Ascending aorta (tissue), 2 donors: ENCODE measurements at regions not wholly inside any gene's neighbourhood (a gene's known extent, or its start where the extent isn't known, plus 50 kb on each side); places are given as distances from the start of the nearest gene placed in this dataset.
A peak's percentile ranks its signal among the peaks of the same experiment; 100 is the strongest.
"Not testable (repeated sequence)": the region's sequence is repeated elsewhere in the genome, so short reads cannot be mapped to it uniquely, and the experiment has no call there.

Experiments
- DNase-seq, 2 donors: peaks; one replicate each; pipeline ENCODE4 v3.0.0-alpha.2; 2019; ENCODE audit warnings: low spot score in 2 of 2
- H3K27ac ChIP-seq, 2 donors: fragments of 200-600 bp; sonication (generic); one replicate each; pipeline ENCODE4 v1.5.1; 2016 to 2017; ENCODE audit warnings: mild to moderate bottlenecking in 1 of 2
- H3K27me3 ChIP-seq: fragments of 200-600 bp; sonication (generic); one replicate; pipeline ENCODE4 v1.5.1; 2017
- H3K36me3 ChIP-seq, 2 donors: fragments of 200-600 bp; sonication (generic); one replicate each; pipeline ENCODE4 v1.5.1; 2016
- H3K4me1 ChIP-seq, 2 donors: fragments of 200-600 bp; sonication (generic); one replicate each; pipeline ENCODE4 v1.5.1; 2016 to 2017; ENCODE audit warnings: mild to moderate bottlenecking in 1 of 2
- H3K4me3 ChIP-seq, 2 donors: fragments of 200-600 bp; sonication (generic); one replicate each; pipeline ENCODE4 v1.5.1; 2016 to 2017; ENCODE audit warnings: mild to moderate bottlenecking in 1 of 2
- H3K9me3 ChIP-seq, 2 donors: fragments of 200-600 bp; sonication (generic); one replicate each; pipeline ENCODE4 v1.5.1; 2016
- CTCF ChIP-seq, 3 experiments: fragments of 200-600 bp in 2 of 3; fragments of 450-650 bp in 1 of 3; sonication (generic) in 2 of 3; IDR thresholded peaks; one replicate each; pipeline ENCODE4 v1.5.1; 2016 to 2019; ENCODE audit warnings: antibody characterized with exemption in 3 of 3, mild to moderate bottlenecking in 1 of 3, moderate library complexity in 1 of 3
- intact Hi-C: fragments of 100-400 bp; cut with DNase I; formaldehyde crosslinking; loops from one replicate; pipeline ENCODE4 v1.15.1; 2023

GRCh38 chr5:128711216-128711615, 173.2 kb upstream of the FBN2 start:
- Histone ChIP-seq H3K4me1 (no peaks in the 10 kb centered on the region), H3K9me3 (no peaks in the 10 kb centered on the region), H3K27ac (no peak overlapping the region), H3K4me3 (no peak overlapping the region), H3K36me3 (no peaks in the 10 kb centered on the region), H3K27me3 (no peaks in the 10 kb centered on the region)
- TF ChIP-seq CTCF (IDR thresholded peaks at IDR 0.05) = no peak
- DNase-seq = no peak
- intact Hi-C loops = no loop called here

GRCh38 chr5:128714551-128714950, 176.5 kb upstream of the FBN2 start:
- no peaks in the 10 kb centered on the region for H3K27me3 ChIP-seq
- H3K4me1 ChIP-seq = no peaks in the 10 kb centered on the region
- no peak overlapping the region for H3K27ac ChIP-seq
- intact Hi-C loops = no loop called here
- no peak for TF ChIP-seq CTCF (IDR thresholded peaks at IDR 0.05)
- H3K4me3 ChIP-seq = no peak overlapping the region
- H3K9me3 ChIP-seq = no peaks in the 10 kb centered on the region
- H3K36me3 ChIP-seq = no peaks in the 10 kb centered on the region
- DNase-seq = no peak

- DNase-seq = no peak
- no peaks in the 10 kb centered on the region for H3K27me3 ChIP-seq
- intact Hi-C loops = no loop called here
- H3K4me1 ChIP-seq = no peaks in the 10 kb centered on the region
- H3K36me3 ChIP-seq = no peaks in the 10 kb centered on the region
- H3K9me3 ChIP-seq = no peaks in the 10 kb centered on the region
- no peak for TF ChIP-seq CTCF (IDR thresholded peaks at IDR 0.05)
- H3K27ac ChIP-seq = no peak overlapping the region
- H3K4me3 ChIP-seq = no peak overlapping the region
Observed at GRCh38 chr5:128722551-128722950, 184.5 kb upstream of the FBN2 start.

GRCh38 chr5:128730021-128730420, 192.0 kb upstream of the FBN2 start:
- DNase-seq, H3K4me1 ChIP-seq, H3K27ac ChIP-seq, intact Hi-C loops, H3K4me3 ChIP-seq, H3K27me3 ChIP-seq, H3K36me3 ChIP-seq, H3K9me3 ChIP-seq: not testable (repeated sequence)

- H3K27me3 ChIP-seq, H3K9me3 ChIP-seq, intact Hi-C loops, H3K4me3 ChIP-seq, H3K36me3 ChIP-seq, H3K4me1 ChIP-seq, DNase-seq, H3K27ac ChIP-seq: not testable (repeated sequence)
Observed at GRCh38 chr5:128735656-128736055, 197.6 kb upstream of the FBN2 start.

- no peaks in the 10 kb centered on the region for H3K27me3 ChIP-seq
- H3K36me3 ChIP-seq = no peaks in the 10 kb centered on the region
- H3K4me1 ChIP-seq = no peaks in the 10 kb centered on the region
- no peak for DNase-seq
- TF ChIP-seq CTCF (IDR thresholded peaks at IDR 0.05) = no peak
- no peak overlapping the region for H3K4me3 ChIP-seq
- intact Hi-C loops = no loop called here
- H3K27ac ChIP-seq = peak overlapping the region; percentile 30 to 38
- no peaks in the 10 kb centered on the region for H3K9me3 ChIP-seq
Observed at GRCh38 chr5:128736553-128736952, 198.5 kb upstream of the FBN2 start.

- H3K4me3 ChIP-seq = peak overlapping the region in 1 of 2 donors; percentile 25
- H3K4me1 ChIP-seq = no peaks in the 10 kb centered on the region
- no peak for TF ChIP-seq CTCF (IDR thresholded peaks at IDR 0.05)
- no peak overlapping the region for H3K27ac ChIP-seq
- no peaks in the 10 kb centered on the region for H3K36me3 ChIP-seq
- intact Hi-C loops = no loop called here
- no peak for DNase-seq
- no peaks in the 10 kb centered on the region for H3K27me3 ChIP-seq
- no peaks in the 10 kb centered on the region for H3K9me3 ChIP-seq
Observed at GRCh38 chr5:128749136-128749898, 211.3 kb upstream of the FBN2 start.
